GM18873 (cell line): ENCODE measurements at regions not wholly inside any gene's neighbourhood (a gene's known extent, or its start where the extent isn't known, plus 50 kb on each side); places are given as distances from the start of the nearest gene placed in this dataset.
A peak's percentile ranks its signal among the peaks of the same experiment; 100 is the strongest.

Source experiments
- ATAC-seq: cut with Tn5 transposase; IDR thresholded peaks from one replicate; pipeline ENCODE4 v1.9.1; 2021; ENCODE audit warnings: mild to moderate bottlenecking, moderate library complexity, moderate number of reproducible peaks; ENCODE audit not compliant: unreplicated experiment, low FRiP score

GRCh38 chr5:34476941-34477565 lies 179.1 kb upstream of the RAI14 start:
- ATAC-seq, result no peak

- no peak for ATAC-seq
Measured at GRCh38 chr5:34480810-34481528, 175.2 kb upstream of the RAI14 start.

GRCh38 chr5:34483442-34484033 lies 172.6 kb upstream of the RAI14 start:
- ATAC-seq, result no peak

GRCh38 chr5:34484216-34484920 lies 171.8 kb upstream of the RAI14 start:
- no peak for ATAC-seq

- no peak for ATAC-seq
Measured at GRCh38 chr5:34485768-34486030, 170.4 kb upstream of the RAI14 start.

GRCh38 chr5:34486160-34486848 lies 169.8 kb upstream of the RAI14 start:
- peak; percentile 55 for ATAC-seq

GRCh38 chr5:34486849-34487158 lies 169.3 kb upstream of the RAI14 start:
- ATAC-seq, result no peak

GRCh38 chr5:34487159-34487879 lies 168.8 kb upstream of the RAI14 start:
- ATAC-seq, result no peak

- no peak for ATAC-seq
Measured at GRCh38 chr5:34487956-34488355, 168.2 kb upstream of the RAI14 start.

GRCh38 chr5:34488984-34489383 lies 167.1 kb upstream of the RAI14 start:
- no peak for ATAC-seq

GRCh38 chr5:34490506-34491250 lies 165.4 kb upstream of the RAI14 start:
- ATAC-seq, result no peak

GRCh38 chr5:34491251-34491620 lies 164.9 kb upstream of the RAI14 start:
- no peak for ATAC-seq

GRCh38 chr5:34494111-34494755 lies 161.9 kb upstream of the RAI14 start:
- ATAC-seq, result no peak

- no peak for ATAC-seq
Measured at GRCh38 chr5:34495178-34495577, 160.9 kb upstream of the RAI14 start.

GRCh38 chr5:34496260-34496691 lies 159.9 kb upstream of the RAI14 start:
- no peak for ATAC-seq

GRCh38 chr5:34496701-34497469 lies 159.2 kb upstream of the RAI14 start:
- ATAC-seq, result no peak

GRCh38 chr5:34497470-34497808 lies 158.7 kb upstream of the RAI14 start:
- no peak for ATAC-seq

GRCh38 chr5:34498572-34498971 lies 157.6 kb upstream of the RAI14 start:
- no peak for ATAC-seq
